ENCODE measurements at regions not wholly inside any gene's neighbourhood (a gene's known extent, or its start where the extent isn't known, plus 50 kb on each side); places are given as distances from the start of the nearest gene placed in this dataset.

DNA sequence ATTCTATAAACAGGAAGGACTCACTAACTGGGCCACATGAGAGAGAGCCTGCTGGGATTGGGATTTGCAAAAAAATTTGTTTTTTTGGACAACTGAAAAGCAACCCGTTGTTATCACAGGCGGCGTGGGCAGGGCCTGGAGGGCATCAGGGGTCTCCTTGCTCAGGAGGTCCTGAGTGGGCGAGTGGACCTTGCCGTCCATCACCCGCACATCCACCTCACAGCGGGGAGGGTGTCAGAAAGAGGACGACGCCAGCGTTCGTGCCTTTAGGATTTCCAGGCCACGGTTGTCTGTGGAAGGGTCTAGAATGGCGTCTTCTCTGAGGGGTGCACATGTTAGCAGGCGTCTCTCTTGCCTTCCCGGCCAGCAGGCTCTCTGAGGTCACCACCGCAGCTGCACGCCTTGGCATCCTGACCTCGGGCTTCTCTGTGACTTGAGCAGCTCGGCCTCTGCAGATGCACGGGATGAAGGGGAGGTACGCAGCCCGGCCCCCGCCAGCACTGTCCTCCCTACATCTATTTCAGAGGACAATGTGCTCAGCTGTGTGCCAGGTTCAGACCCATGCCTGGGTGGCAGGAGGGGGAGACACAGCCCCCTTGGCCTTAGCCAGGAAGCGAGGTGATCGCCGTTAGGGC is 749.5 kb downstream of the BRD1 start:
- TF ChIP-seq, protein P1, sequence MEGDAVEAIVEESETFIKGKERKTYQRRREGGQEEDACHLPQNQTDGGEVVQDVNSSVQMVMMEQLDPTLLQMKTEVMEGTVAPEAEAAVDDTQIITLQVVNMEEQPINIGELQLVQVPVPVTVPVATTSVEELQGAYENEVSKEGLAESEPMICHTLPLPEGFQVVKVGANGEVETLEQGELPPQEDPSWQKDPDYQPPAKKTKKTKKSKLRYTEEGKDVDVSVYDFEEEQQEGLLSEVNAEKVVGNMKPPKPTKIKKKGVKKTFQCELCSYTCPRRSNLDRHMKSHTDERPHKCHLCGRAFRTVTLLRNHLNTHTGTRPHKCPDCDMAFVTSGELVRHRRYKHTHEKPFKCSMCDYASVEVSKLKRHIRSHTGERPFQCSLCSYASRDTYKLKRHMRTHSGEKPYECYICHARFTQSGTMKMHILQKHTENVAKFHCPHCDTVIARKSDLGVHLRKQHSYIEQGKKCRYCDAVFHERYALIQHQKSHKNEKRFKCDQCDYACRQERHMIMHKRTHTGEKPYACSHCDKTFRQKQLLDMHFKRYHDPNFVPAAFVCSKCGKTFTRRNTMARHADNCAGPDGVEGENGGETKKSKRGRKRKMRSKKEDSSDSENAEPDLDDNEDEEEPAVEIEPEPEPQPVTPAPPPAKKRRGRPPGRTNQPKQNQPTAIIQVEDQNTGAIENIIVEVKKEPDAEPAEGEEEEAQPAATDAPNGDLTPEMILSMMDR (conservative IDR thresholded peaks at IDR 0.05; ENCODE audit: low read depth, low read length), result no peak
- no peak for TF ChIP-seq EZH2phosphoT487 (IDR thresholded peaks at IDR 0.05; ENCODE audit: borderline replicate concordance, low read length)
- TF ChIP-seq EZH2 (IDR thresholded peaks at IDR 0.05; ENCODE audit: low read length, unreplicated experiment), result no peak

Data from PC-3 (cell line).